Stomach smooth muscle (tissue), 2 donors: ENCODE measurements at regions not wholly inside any gene's neighbourhood (a gene's known extent, or its start where the extent isn't known, plus 50 kb on each side); places are given as distances from the start of the nearest gene placed in this dataset.

Source experiments
- H3K27ac ChIP-seq: one replicate; pipeline ENCODE4 v1.7.0; 2013; ENCODE audit warnings: mild to moderate bottlenecking, low read length, inconsistent platforms
- H3K27me3 ChIP-seq, 2 donors: one replicate each; pipeline ENCODE4 v1.7.0; 2013; ENCODE audit warnings: low read length in 2 of 2; ENCODE audit not compliant: insufficient read depth in 2 of 2, control insufficient read depth in 1 of 2
- H3K36me3 ChIP-seq, 2 donors: one replicate each; pipeline ENCODE4 v1.7.0; 2013; ENCODE audit warnings: low read length in 2 of 2; ENCODE audit not compliant: control insufficient read depth in 2 of 2, insufficient read depth in 2 of 2
- H3K4me1 ChIP-seq: one replicate; pipeline ENCODE4 v1.7.0; 2013; ENCODE audit warnings: low read length; ENCODE audit not compliant: control insufficient read depth, insufficient read depth
- H3K4me3 ChIP-seq, 2 donors: one replicate each; pipeline ENCODE4 v1.7.0; 2013; ENCODE audit warnings: low read length in 2 of 2
- H3K9ac ChIP-seq, 2 donors: one replicate each; pipeline ENCODE4 v1.7.0; 2013; ENCODE audit warnings: low read length in 2 of 2, mild to moderate bottlenecking in 1 of 2
- H3K9me3 ChIP-seq, 2 donors: one replicate each; pipeline ENCODE4 v1.7.0; 2013; ENCODE audit warnings: low read length in 2 of 2; ENCODE audit not compliant: control insufficient read depth in 2 of 2
- donor health status: healthy.
- donor health status: Pancreatic carcinoma.

- Histone ChIP-seq H3K36me3 (no peaks in the 10 kb centered on the region), H3K4me1 (no peaks in the 10 kb centered on the region), H3K27me3 (no peaks in the 10 kb centered on the region), H3K9ac (no peak overlapping the region), H3K27ac (no peak overlapping the region), H3K9me3 (no peaks in the 10 kb centered on the region), H3K4me3 (no peak overlapping the region)
Observed at GRCh38 chr4:4641661-4642495, 100.0 kb upstream of the STX18 start.

GRCh38 chr4:4641254-4641653 lies 99.4 kb upstream of the STX18 start:
- no peaks in the 10 kb centered on the region for H3K4me1 ChIP-seq
- no peak overlapping the region for H3K27ac ChIP-seq
- H3K9me3 ChIP-seq: no peaks in the 10 kb centered on the region
- no peak overlapping the region for H3K9ac ChIP-seq
- H3K36me3 ChIP-seq: no peaks in the 10 kb centered on the region
- H3K27me3 ChIP-seq: no peaks in the 10 kb centered on the region
- no peak overlapping the region for H3K4me3 ChIP-seq

- H3K36me3 ChIP-seq: no peaks in the 10 kb centered on the region
- no peak overlapping the region for H3K4me3 ChIP-seq
- H3K27ac ChIP-seq: no peak overlapping the region
- no peaks in the 10 kb centered on the region for H3K4me1 ChIP-seq
- H3K9ac ChIP-seq: no peak overlapping the region
- no peaks in the 10 kb centered on the region for H3K9me3 ChIP-seq
- no peaks in the 10 kb centered on the region for H3K27me3 ChIP-seq
Observed at GRCh38 chr4:4640692-4641091, 98.8 kb upstream of the STX18 start.

- no peaks in the 10 kb centered on the region for H3K4me1 ChIP-seq
- no peaks in the 10 kb centered on the region for H3K27me3 ChIP-seq
- H3K36me3 ChIP-seq: no peaks in the 10 kb centered on the region
- H3K9ac ChIP-seq: no peak overlapping the region
- no peak overlapping the region for H3K4me3 ChIP-seq
- H3K27ac ChIP-seq: no peak overlapping the region
- H3K9me3 ChIP-seq: no peaks in the 10 kb centered on the region
Observed at GRCh38 chr4:4639370-4639769, 97.5 kb upstream of the STX18 start.

GRCh38 chr4:4637710-4638109 lies 95.9 kb upstream of the STX18 start:
- H3K27me3 ChIP-seq: no peaks in the 10 kb centered on the region
- H3K4me1 ChIP-seq: no peaks in the 10 kb centered on the region
- no peak overlapping the region for H3K4me3 ChIP-seq
- H3K27ac ChIP-seq: no peak overlapping the region
- H3K9me3 ChIP-seq: no peaks in the 10 kb centered on the region
- no peaks in the 10 kb centered on the region for H3K36me3 ChIP-seq
- H3K9ac ChIP-seq: no peak overlapping the region

- no peaks in the 10 kb centered on the region for H3K4me1 ChIP-seq
- H3K9ac ChIP-seq: no peak overlapping the region
- no peak overlapping the region for H3K4me3 ChIP-seq
- H3K9me3 ChIP-seq: no peaks in the 10 kb centered on the region
- no peak overlapping the region for H3K27ac ChIP-seq
- no peaks in the 10 kb centered on the region for H3K27me3 ChIP-seq
- no peaks in the 10 kb centered on the region for H3K36me3 ChIP-seq
Observed at GRCh38 chr4:4633431-4633830, 91.6 kb upstream of the STX18 start.

GRCh38 chr4:4631150-4631549 lies 89.3 kb upstream of the STX18 start:
- H3K4me1 ChIP-seq: no peaks in the 10 kb centered on the region
- H3K9ac ChIP-seq: no peak overlapping the region
- no peaks in the 10 kb centered on the region for H3K9me3 ChIP-seq
- no peaks in the 10 kb centered on the region for H3K36me3 ChIP-seq
- H3K4me3 ChIP-seq: no peak overlapping the region
- no peak overlapping the region for H3K27ac ChIP-seq
- H3K27me3 ChIP-seq: no peaks in the 10 kb centered on the region

- Histone ChIP-seq H3K9me3 (peaks cover 0 to 2% of the 10 kb centered on the region in 2 donors), H3K27me3 (peaks cover 0 to 2% of the 10 kb centered on the region in 2 donors), H3K27ac (no peak overlapping the region), H3K9ac (no peak overlapping the region), H3K36me3 (no peaks in the 10 kb centered on the region), H3K4me3 (no peak overlapping the region), H3K4me1 (no peaks in the 10 kb centered on the region)
Observed at GRCh38 chr4:4627906-4628305, 86.1 kb upstream of the STX18 start.

- Histone ChIP-seq H3K4me1 (no peaks in the 10 kb centered on the region), H3K36me3 (no peaks in the 10 kb centered on the region), H3K9me3 (peaks cover 0 to 2% of the 10 kb centered on the region in 2 donors), H3K4me3 (no peak overlapping the region), H3K27me3 (peaks cover 0 to 2% of the 10 kb centered on the region in 2 donors), H3K9ac (no peak overlapping the region), H3K27ac (no peak overlapping the region)
Observed at GRCh38 chr4:4627111-4627510, 85.3 kb upstream of the STX18 start.

GRCh38 chr4:4625488-4625887 lies 83.6 kb upstream of the STX18 start:
- Histone ChIP-seq H3K4me3 (no peak overlapping the region), H3K4me1 (no peaks in the 10 kb centered on the region), H3K27ac (no peak overlapping the region), H3K9me3 (peaks cover 2% of the 10 kb centered on the region in 2 donors), H3K9ac (no peak overlapping the region), H3K27me3 (peaks cover 0 to 2% of the 10 kb centered on the region in 2 donors), H3K36me3 (no peaks in the 10 kb centered on the region)

- no peak overlapping the region for H3K4me3 ChIP-seq
- no peak overlapping the region for H3K9ac ChIP-seq
- H3K9me3 ChIP-seq: peaks cover 2 to 3% of the 10 kb centered on the region in 2 donors
- H3K27me3 ChIP-seq: peaks cover 0 to 2% of the 10 kb centered on the region in 2 donors
- no peaks in the 10 kb centered on the region for H3K4me1 ChIP-seq
- no peak overlapping the region for H3K27ac ChIP-seq
- no peaks in the 10 kb centered on the region for H3K36me3 ChIP-seq
Observed at GRCh38 chr4:4624276-4624897, 82.5 kb upstream of the STX18 start.
